ENCODE measurements at regions not wholly inside any gene's neighbourhood (a gene's known extent, or its start where the extent isn't known, plus 50 kb on each side); places are given as distances from the start of the nearest gene placed in this dataset.

- H3K4me2 ChIP-seq (ENCODE audit: control insufficient read depth, insufficient read depth): no peak overlapping the region
- ATAC-seq: no peak
- no peaks in the 10 kb centered on the region for H4K20me1 ChIP-seq (ENCODE audit: control insufficient read depth, insufficient read depth)
- no peak for FAIRE-seq
- peak; percentile 35; the same call in 1 of the 2 replicates for TF ChIP-seq ZBTB40 (IDR thresholded peaks at IDR 0.05; ENCODE audit: borderline replicate concordance)
- no peak for TF ChIP-seq TARDBP (IDR thresholded peaks at IDR 0.05; ENCODE audit: borderline replicate concordance)
- TF ChIP-seq REST (IDR thresholded peaks at IDR 0.05; ENCODE audit: low read depth, low read length): no peak
- no peak overlapping the region for H2AFZ ChIP-seq (ENCODE audit: control insufficient read depth, low read depth, low read length)
- no TSS peak for BruUV-seq (replicated peaks)
- H3K9ac ChIP-seq (ENCODE audit: control insufficient read depth, insufficient read depth, low read length): no peak overlapping the region
- ChIA-PET CTCF (interaction anchor here (1.7 kb wide), 1 partner anchor 18 kb away, joined by 6 read pairs; no protein-coding TSS in a partner anchor), POLR2A (no interaction called here), SMC1A (ENCODE audit: uncharacterized antibody, unreplicated experiment) (no interaction called here), RAD21 (ENCODE audit: unreplicated experiment) (no interaction called here)
- H3K4me1 ChIP-seq (ENCODE audit: control insufficient read depth, insufficient read depth, low read length): no peaks in the 10 kb centered on the region
- WGBS (ENCODE audit: insufficient coverage, insufficient replicate concordance, low lambda C conversion rate, missing lambda C conversion rate): 44% methylated on average over 4 of the region's 4 CpGs
- peaks cover 3% of the 10 kb centered on the region; the same call in 1 of the 3 replicates for H3K9me3 ChIP-seq (replicated peaks; ENCODE audit: control insufficient read depth, insufficient read depth, low read length)
- H3K36me3 ChIP-seq (ENCODE audit: control insufficient read depth in 2 of 2, insufficient read depth in 2 of 2, low read length in 1 of 2): no peaks in the 10 kb centered on the region
- in situ Hi-C loops (cut with MboI): no loop called here
- no peak overlapping the region for H3K4me3 ChIP-seq
- no peak overlapping the region for H3K27ac ChIP-seq (ENCODE audit: control insufficient read depth, insufficient read depth)
- DNase-seq (ENCODE audit: low read depth, low spot score): no peak
- intact Hi-C loops (cut with micrococcal nuclease; ENCODE audit: unreplicated experiment): no loop called here
- no peaks in the 10 kb centered on the region for H3K79me2 ChIP-seq (ENCODE audit: control insufficient read depth, insufficient read depth, low read length)
- H3K27me3 ChIP-seq (replicated peaks in 1 of 2; ENCODE audit: control insufficient read depth in 2 of 2, insufficient read depth in 2 of 2, low read length in 1 of 2): no peaks in the 10 kb centered on the region
Measured at GRCh38 chr15:66832664-66833063, 130.6 kb downstream of the SMAD6 start.
